Adrenal gland (tissue), 5 donors: ENCODE measurements at regions not wholly inside any gene's neighbourhood (a gene's known extent, or its start where the extent isn't known, plus 50 kb on each side); places are given as distances from the start of the nearest gene placed in this dataset.

Experiments used
- CTCF ChIP-seq, 6 experiments: fragments of 450-650 bp in 4 of 6; fragments of 200-600 bp in 2 of 6; sonication (generic) in 1 of 6; IDR thresholded peaks; 1 replicate in 5 of 6; 2 replicates in 1 of 6; pipeline versions ENCODE4 v1.5.1 to v1.8.0; 2016 to 2021; ENCODE audit warnings: antibody characterized with exemption in 6 of 6, mild to moderate bottlenecking in 2 of 6, moderate library complexity in 1 of 6
- POLR2A ChIP-seq, 2 donors: fragments of 450-650 bp; IDR thresholded peaks; one replicate each; pipeline ENCODE4 v1.6.1; 2017; ENCODE audit warnings: antibody characterized with exemption in 2 of 2, mild to moderate bottlenecking in 2 of 2, moderate library complexity in 1 of 2
- donor health status: DM: no; HTN: no; CAD: no.

DNA sequence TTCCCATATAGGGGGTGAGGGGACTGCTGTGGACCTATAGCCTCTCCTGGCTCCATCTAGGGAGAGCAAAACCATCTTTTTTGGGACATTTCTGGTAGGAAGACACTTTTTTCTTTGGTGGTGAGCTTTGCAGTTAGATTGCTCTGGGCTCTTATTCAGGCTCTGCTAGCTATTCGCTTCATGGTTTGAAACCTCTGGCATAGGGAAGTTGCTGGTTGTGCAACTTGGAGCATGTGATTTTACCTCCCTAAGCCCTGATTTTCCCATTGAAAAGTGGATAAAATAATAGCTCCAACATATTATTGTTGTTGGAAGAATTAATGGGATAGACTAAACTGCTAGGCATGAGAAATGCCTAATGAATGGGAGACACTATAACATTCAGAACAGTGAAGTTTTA is 69.6 kb downstream of the CYP26A1 start:
- no peak for TF ChIP-seq CTCF (IDR thresholded peaks at IDR 0.05)
- TF ChIP-seq POLR2A (IDR thresholded peaks at IDR 0.05): no peak
